ENCODE measurements at regions not wholly inside any gene's neighbourhood (a gene's known extent, or its start where the extent isn't known, plus 50 kb on each side); places are given as distances from the start of the nearest gene placed in this dataset.

DNA sequence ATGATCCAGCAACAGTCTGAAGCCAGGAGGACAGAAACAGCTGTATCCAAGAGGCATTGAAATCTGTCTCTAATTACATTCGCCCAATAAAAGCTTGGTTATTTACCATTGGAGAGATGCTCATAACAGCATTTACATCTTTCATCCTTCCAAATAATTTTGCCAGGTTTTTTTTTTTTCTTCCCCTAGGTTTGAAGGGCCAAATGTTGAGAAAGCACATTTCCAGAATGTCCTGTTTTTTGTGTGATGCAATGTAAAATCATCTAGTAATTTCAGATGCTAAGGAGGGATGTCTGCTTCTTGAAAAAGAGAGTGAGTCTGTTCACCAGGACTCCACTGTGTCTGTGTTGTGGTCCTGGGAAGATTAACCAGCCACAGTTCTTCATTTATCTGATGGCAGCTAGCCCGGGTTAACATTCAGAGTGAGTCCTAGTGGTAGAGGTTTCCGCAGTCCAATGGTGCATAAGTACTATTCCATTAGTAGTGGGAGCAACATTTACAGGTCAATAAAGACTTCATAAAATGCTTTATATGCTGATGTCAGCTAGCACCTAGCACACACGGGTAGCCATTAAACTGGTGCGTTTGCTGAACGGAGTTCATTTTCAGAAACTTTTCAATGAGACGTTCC lies 406.8 kb downstream of the STIM2 start:
- DNase-seq (ENCODE audit: low spot score) = no peak

DNA sequence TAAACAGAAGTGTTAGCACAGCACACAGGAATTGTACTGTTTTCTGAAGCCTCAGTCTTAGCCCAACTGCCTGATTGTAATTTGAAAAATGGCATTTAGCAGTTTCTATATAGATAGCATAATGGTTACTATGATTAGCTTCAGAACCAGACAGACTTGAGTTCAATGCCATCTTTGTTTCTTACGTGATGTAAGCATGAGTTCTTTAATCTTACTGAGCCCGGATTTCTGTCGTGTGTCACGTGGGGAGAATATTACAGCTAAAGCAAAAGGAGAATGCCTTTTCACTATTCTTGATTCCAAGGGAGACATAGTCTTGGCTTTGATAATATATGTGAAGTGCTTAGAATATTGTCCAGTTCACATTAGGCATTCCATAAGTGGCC lies 407.3 kb downstream of the STIM2 start:
- DNase-seq (ENCODE audit: low spot score) = no peak

DNA sequence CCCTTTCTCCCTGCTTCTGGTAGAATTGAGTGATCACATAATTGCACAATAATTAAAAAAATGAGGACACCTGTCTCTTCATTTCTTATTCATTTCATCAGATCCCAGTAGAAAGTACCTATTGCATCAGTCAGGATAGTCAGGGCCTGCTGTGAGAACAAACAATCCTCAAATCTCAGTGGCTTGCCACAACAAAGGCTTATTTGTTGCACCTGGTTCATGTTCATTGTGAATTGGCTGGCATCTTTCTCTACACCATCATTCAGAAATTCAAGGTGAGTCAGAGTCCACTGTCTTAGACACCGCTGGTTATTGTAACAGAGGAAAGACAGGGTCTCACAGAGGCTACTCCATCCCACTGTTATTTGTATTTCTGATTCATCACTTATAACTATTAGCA lies 409.8 kb downstream of the STIM2 start:
- no peak for DNase-seq (ENCODE audit: low spot score)

DNA sequence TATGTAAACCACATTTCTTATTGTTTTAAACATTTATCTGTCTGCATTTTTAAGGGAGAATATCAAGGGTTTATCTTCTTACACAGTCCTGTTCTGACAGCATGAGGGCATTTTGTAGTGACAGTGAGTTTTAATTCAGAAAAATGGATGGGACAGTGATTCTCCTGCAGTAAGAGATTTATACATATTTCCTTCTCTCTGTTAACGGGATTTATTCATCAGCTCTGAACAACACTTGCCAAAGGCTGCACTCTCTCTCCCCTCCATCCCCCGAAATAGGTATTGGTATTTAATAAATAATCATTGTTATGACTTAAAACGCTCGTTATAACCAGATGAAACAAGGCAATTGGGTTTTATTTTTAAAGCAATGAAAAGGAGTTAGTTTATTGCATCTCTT lies 410.9 kb downstream of the STIM2 start:
- DNase-seq (ENCODE audit: low spot score) = no peak

DNA sequence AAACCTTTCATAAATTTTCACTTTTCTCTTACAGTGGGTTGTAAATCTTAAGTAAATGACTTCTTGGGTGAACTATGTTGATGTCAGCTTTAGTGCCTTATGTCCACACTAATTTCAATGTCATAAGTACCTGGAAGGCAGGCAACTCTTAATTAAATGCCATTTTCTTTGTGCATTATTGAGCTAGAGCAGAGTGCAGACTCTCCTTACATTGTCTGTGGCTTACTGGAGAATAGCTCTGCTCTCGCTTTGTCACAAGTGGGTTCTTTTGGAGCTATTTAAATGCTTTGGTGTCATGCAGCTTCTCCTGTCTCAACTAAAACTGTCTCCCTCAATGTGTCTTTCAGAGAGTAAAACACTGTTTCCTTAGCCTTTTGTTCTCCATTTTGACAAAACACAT lies 411.6 kb downstream of the STIM2 start:
- DNase-seq (ENCODE audit: low spot score) = no peak

DNA sequence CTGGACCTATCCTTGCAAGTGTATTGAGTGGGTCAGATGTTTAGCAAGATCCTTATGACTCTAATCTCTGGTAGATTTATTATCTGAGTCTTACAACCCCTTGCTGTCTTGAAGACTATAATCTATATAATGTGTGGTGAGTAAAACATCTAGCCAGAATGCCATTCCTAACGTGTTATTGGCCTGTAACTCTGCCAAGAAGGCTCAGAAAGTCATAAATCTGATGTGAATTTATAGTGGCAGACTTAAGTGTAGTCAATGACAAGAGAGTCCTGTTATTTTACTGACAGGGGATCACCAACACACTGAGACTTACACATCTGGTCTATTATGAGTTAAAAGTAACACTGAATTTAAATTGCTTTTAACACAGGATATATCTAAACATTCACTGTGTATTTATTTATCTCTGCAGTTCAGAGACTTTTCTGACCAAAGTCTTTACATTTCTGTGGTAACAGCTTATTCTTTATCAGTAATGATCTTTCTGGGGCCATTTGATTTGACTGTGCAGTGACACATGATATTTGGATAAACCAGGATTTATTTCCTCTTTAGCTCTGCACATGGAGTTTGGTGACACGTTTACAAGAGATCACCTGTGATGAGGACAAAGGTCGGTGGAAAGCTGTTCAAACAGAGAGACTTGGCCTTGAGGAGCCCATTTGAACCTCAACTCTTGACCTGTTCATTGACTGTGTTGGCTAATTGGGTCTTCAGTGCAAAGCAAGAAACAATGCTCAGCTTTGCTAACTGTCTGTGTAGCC lies 415.8 kb downstream of the STIM2 start:
- no peak for DNase-seq (ENCODE audit: low spot score)

DNA sequence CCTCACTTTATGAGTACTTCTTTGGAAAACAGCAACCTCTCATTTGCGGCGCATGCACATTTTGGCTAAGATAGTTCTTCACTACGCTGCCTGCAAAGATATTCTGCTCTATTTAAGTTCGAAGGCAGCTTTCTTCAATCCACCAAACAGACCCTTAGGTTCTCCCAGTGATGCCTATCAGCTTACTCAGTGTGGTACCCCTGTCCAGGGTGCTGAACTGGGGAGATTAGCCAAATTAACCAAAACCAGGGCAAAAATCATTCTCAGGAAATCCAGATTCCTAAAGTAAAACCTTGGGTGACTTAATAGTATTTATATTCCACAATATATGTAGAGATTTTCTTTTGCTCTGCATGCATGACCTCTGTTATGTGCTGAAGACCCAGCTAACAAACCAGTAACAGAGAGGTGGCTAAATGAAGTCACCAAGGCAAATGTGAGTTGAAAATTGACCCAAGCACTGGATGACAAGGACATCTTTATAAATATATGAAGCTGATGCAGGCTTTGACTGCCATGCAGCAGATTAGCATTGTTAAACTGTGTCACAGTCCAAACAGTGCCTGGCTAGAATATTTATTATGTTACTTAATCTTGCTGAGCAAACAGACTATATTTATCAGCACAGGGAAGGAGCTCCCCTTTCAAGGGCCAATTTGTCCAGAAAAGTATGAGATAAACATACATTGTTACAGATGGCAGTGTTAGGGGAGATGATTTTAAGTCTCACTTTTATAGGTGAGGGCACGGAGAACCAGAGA lies 418.2 kb downstream of the STIM2 start:
- no peak for DNase-seq (ENCODE audit: low spot score)

DNA sequence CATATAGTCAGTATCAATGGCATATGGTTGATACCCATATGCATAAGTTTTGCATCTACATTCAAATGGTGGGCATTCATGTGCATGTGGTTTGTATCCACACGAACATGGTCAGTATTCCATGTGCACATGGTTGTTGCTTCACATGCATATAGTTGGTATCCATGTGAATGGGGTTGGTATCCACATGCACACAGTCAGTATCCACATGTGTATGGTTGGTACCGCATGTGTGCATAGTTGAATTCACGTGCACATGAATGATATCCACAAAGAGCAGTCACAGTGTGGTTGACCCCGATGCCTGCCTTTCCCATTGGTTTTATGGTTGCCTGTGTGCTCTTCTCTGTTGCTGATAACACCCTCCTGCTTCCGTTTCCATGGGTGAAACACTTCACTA lies 427.9 kb downstream of the STIM2 start:
- no peak for DNase-seq (ENCODE audit: low spot score)

DNA sequence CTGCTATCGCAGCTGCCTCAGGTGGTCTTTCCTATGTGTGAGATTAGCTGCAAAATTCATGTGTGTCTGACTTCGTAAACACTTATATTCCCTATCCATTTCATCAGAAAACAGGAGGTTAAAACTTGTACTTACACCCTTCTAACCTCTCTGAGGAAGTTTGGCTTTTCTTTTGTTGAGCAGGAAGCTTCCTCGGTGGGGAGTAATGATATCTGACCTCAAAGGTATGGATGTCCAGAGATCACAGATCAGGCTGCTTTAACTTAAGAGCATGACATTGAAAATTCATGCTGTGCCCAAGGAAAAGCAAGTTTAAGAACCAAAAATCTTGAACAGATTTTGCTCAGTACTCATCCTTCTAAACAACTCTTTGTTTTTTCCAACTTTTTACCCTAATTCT lies 429.1 kb downstream of the STIM2 start:
- DNase-seq (ENCODE audit: low spot score) = no peak

DNA sequence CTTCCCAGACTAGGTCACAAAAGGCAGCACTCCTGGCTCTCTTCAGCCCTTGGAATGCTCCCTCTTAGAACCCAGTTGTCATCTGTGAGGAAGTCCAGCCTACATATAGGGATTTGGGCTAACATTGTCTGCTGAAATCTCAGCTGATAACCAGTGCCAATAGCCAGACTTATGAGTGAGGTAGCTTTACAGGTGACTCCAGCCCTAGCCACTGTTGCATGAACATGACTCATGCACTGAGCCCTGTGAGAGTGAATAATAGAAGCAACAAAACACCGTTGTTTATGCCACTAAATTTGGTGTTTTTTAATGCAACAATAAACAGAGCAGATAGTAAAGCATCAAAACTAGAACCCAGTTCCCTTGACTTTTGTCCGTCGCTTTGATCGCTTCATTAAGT lies 433.2 kb downstream of the STIM2 start:
- DNase-seq (ENCODE audit: low spot score) = no peak

DNA sequence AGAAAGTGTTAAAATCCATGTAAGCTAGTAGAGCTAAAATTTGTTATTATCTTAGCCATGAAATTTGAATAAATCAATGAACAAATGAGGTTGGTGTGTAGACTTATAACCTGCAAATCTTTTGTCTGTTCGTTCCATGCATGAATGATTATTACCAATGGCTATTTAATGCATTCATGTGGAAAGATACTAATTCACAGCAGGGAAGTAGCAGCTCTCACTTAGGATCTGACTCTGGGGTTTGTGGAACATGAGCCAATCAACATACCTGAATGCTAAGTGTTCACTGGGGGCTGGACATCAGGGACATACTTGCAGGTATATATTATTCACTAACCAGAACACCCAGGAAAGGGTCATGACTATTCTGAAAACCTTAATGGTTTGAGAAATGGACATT lies 444.1 kb downstream of the STIM2 start:
- no peak for DNase-seq (ENCODE audit: low spot score)

DNA sequence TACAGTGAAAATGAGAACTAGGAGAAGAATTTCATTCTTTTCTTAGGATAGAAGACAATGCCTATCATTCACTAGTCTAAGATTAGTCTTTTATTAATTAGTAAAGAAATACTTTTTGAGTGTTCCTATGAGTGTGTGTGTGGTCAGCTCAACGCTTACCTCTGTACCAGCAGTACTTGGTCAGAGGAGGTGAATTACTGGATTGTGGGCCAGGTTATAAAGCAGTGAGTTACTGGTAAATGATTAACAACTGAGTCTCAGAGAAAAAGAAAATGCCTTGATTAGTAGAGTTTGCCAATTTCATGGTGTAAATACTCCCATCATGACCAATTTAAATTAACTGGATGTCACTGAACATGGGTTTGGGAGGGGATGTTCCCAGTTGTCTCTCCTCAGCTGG lies 444.6 kb downstream of the STIM2 start:
- no peak for DNase-seq (ENCODE audit: low spot score)

DNA sequence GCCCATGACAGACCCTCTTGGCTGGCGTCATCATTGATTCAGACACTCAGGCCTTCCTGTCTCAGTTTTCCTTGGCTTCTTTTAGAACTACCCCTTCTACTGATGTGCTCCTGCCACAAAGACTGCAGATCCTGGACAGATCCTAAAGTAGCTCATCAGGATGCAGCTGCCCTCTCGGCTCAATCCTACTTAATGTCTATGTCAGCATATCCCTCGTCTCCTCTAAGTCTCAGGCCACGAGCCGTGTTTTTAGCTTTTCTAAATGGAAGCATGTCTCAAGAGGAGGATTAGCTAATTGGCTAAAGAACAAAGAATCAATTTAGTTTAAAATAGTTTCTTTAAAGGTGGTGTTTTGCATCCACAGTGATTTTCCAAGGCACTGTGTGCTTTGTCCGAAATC lies 447.7 kb downstream of the STIM2 start:
- DNase-seq (ENCODE audit: low spot score) = no peak

DNA sequence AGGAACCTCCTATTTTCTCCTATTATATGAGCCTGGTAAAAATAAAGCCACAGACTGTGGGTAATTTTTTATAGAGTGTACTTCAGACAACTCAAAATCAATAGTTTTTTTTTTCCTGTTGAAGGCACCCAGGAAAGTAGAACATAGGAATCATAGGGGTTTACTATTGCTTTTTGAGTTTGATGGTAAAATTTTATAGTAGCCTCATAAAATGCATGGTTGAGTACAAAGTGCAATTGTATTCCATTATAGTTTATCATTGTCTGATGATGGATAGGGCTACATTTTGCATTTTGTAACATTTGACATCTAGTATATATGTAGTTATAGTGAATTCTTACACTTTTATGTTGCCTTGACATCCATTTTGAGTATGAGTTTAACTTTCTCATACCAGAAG lies 455.0 kb downstream of the STIM2 start:
- DNase-seq (ENCODE audit: low spot score) = no peak

DNA sequence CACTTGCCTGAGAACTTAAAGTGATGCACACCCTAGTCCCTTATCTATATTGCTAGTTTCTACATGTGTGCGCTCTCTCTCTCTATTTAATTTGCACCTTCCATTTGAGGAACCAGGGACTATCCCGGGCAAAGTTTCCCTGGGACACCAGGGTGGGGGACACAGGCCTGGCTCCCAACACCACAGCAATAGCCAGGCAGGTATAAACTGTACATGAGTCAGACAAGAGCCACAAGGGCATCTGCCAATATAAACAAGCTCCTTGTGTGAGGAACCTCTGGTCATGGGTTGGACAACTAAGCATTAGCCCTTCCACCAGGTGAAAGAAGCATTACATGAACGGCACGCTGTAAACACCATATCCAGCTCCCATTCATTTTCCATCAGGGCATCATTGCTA lies 455.5 kb downstream of the STIM2 start:
- no peak for DNase-seq (ENCODE audit: low spot score)

DNA sequence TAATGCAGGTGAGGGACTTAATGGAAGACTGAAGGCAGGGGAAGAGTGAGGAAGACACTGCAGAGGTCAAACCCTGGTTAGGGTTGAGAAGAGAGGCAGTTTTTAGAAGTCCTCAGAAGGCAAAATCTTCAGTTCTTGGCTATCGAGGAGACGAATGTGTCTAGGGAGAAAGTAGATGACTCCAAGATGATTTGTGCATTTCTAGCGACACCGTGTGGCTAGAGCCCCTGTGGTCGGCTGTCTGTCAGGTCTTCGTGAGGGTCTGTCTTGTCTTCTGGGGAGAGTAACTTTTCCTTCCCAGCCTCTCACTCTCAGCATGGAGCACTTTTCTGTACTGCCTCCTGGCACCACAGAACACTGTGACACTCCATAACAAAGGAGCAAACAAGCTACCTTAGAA lies 458.1 kb downstream of the STIM2 start:
- DNase-seq (ENCODE audit: low spot score) = no peak

DNA sequence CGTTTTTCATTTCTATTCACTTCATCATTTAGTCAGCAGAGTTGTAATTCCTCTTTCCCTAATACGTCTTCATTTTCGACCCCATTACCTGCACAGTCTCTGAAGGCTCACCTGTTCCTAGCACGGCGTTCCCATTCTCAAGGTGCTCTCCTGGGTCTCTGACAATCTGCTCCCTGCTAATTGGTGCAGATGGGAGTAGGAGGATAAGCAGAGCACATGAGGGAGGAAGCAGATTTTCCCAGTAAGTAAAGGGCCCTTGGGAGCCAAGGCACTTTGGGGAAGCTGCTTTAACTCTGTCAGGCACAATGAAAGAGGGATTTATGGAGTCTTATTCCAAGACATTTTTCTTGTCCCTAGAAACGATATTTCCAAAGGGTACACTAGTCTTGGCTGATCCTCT lies 466.4 kb downstream of the STIM2 start:
- DNase-seq (ENCODE audit: low spot score) = no peak

DNA sequence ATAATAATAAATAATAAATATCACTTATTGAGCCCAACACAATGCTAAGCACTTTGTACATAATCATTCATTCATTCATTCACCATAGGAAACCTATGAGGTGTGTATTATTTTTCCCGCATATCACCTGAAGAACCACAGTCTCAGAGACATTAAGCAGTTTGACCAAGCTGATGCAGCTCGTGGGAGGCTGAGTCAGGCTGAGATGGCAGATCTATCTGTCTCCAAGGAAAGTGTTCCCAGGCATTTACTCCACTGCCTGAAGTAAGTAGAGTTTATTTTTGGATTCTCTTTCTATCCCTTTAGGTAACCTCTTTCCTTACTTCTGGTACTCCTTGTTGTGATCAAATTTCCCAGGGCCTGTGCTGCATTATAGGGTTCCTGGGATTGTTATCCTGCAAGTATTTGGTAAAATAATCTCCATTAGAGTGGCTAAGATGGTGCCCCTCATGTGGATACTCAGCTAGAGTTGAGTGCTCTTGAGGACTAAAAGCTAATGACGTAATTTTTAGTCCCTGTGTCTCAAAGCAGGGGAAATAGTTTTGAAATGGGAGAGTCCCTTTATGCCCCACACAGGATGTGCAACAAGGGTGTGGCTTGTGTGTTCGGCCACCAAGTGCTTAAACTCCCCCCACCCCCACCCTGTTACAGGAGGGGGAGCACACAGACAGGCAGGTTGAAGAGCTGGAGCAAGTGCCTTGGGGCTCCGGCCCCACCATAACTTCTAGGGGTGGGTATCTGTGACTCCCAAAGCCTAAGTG lies 467.0 kb downstream of the STIM2 start:
- no peak for DNase-seq (ENCODE audit: low spot score)

DNA sequence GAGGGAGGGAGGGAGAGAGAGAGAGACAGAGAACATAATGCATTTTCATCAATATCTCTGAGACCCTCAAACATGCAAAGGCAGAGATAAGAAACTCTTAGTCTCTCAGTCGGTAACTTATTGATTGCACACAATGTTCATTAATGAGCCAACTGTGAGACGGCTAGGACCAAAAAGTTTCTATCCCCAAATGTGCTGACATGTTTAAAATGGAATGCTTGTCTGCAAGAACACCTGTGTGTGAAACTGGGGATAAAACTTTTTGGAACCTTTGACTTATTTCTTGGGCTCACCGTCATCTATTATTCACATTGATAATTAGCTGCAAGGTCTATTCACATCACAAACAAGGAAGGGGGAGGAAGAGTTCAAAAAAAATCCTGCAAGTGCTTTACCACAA lies 477.9 kb downstream of the STIM2 start:
- no peak for DNase-seq (ENCODE audit: low spot score)

DNA sequence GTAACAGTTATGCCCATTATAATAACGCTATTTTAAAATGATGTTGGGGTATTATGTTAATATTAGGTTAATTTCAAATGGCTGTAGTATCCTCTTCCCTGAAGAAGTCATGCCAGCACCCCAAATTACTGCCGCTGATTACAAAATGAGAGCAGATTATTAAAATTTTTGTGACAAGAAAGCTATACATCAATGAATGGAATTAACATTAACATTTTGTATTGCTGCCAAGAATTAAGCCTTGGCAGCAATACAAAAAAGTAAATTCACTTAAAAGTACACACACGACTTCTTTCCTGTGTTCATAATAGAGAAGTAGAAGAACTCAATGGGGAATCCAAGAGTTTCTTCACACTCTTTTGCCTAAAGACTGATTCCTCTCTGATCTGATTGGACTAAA lies 482.8 kb downstream of the STIM2 start:
- DNase-seq (ENCODE audit: low spot score) = no peak

DNA sequence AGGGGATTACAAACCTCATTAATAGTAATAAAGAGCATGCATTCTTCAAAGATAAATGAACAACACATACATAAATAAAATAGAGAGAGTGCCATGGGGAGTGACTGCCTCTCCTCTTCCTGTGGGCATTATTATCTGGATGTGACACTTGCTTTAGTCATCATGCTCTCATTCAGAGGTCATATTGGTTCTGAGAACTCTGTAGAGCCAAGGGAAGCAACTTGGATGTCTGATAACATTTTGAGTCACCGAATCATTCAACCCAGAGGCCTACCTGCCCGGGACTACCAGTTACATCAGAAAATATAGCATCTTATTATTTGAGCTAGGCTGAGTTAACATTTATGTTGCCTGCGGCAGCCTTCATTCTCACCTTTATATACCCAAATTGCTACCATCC lies 489.5 kb downstream of the STIM2 start:
- no peak for DNase-seq (ENCODE audit: low spot score)

DNA sequence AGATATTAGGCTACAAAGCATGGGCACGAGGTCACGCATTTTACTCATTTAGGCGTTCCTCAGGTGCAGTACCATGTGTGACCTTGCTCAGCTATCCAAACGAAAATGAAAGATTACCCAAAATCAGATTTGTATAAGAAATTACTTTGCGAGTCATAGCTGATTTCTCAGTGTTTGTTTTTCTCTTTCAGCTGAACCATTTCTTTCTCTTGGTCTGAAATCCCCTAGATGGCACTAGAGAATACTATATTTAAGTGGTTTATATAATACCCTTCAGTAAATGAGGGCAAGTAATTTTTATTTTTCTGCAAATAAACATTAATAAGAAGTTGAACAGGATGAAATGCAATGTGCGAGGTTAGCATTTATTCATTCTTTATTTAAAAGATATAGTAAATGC lies 496.6 kb downstream of the STIM2 start:
- DNase-seq (ENCODE audit: low spot score) = no peak
